ENCODE measurements at regions not wholly inside any gene's neighbourhood (a gene's known extent, or its start where the extent isn't known, plus 50 kb on each side); places are given as distances from the start of the nearest gene placed in this dataset.
A peak's percentile ranks its signal among the peaks of the same experiment; 100 is the strongest.

- Histone ChIP-seq H3K9me3 (ENCODE audit: low read length) (no peaks in the 10 kb centered on the region), H2AFZ (ENCODE audit: low read length) (no peak overlapping the region), H3K27ac (ENCODE audit: extremely low read length, insufficient read depth, low read length) (no peak overlapping the region), H4K20me1 (ENCODE audit: insufficient read depth, low read length) (no peaks in the 10 kb centered on the region), H3K4me1 (ENCODE audit: insufficient read depth, low read length) (no peaks in the 10 kb centered on the region), H3K9ac (ENCODE audit: insufficient read depth, low read depth, low read length) (no peak overlapping the region), H3K4me2 (ENCODE audit: low read depth, low read length) (no peak overlapping the region), H3K27me3 (ENCODE audit: control insufficient read depth in 1 of 2, insufficient read depth in 2 of 2, low read length in 2 of 2) (no peaks in the 10 kb centered on the region), H3K79me2 (ENCODE audit: insufficient read depth, low read length) (no peaks in the 10 kb centered on the region), H3K36me3 (replicated peaks in 1 of 2; ENCODE audit: control insufficient read depth in 1 of 2, insufficient read depth in 2 of 2, low read length in 2 of 2) (no peaks in the 10 kb centered on the region), H3K4me3 (replicated peaks in 1 of 3; ENCODE audit: insufficient read depth in 1 of 3, low read depth in 2 of 3, low read length in 3 of 3) (no peak overlapping the region)
- DNase-seq (ENCODE audit: low spot score) (no peak), FAIRE-seq (no peak), ATAC-seq (no peak)
- in situ Hi-C loops (cut with HindIII; ENCODE audit: extremely low pct_ligation_motif_present, low pct_unique_long_range_greater_than_20kb), result no loop called here
- TF ChIP-seq ZNF484 (CRISPR knock-in tag; IDR thresholded peaks at IDR 0.05; ENCODE audit: borderline replicate concordance, low read depth) (no peak), ZNF17 (CRISPR knock-in tag; IDR thresholded peaks at IDR 0.05) (no peak), MAFF (IDR thresholded peaks at IDR 0.05; ENCODE audit: low read depth, low read length) (peak; percentile 99), MAFK (conservative IDR thresholded peaks at IDR 0.05 in 1 of 2, IDR thresholded peaks at IDR 0.05 in 1 of 2; ENCODE audit: low read length in 2 of 2) (peak; percentile 99 to 100), RFX5 (IDR thresholded peaks at IDR 0.05; ENCODE audit: low read depth, low read length) (peak; percentile 37; the same call in 1 of the 2 replicates)
- WGBS (ENCODE audit: low lambda C conversion rate), result 1% methylated on average over 3 of the region's 3 CpGs
- intact Hi-C loops (cut with micrococcal nuclease; ENCODE audit: unreplicated experiment), result no loop called here
- ChIA-PET CTCF (ENCODE audit: low intra/inter-chr PET ratio, low total read pairs) (no interaction called here), POLR2A (no interaction called here)
- no TSS peak for BruUV-seq (replicated peaks)
These were observed 917.8 kb upstream of the SLC39A10 start for GRCh38 chr2:194739217-194739616.

GRCh38 chr2:194735837-194736542, 921.0 kb upstream of the SLC39A10 start:
- POLR2A ChIA-PET, result no interaction called here
- Histone ChIP-seq H3K9me3 (ENCODE audit: low read length) (no peaks in the 10 kb centered on the region), H2AFZ (ENCODE audit: low read length) (no peak overlapping the region), H4K20me1 (ENCODE audit: insufficient read depth, low read length) (no peaks in the 10 kb centered on the region), H3K27me3 (ENCODE audit: control insufficient read depth in 1 of 2, insufficient read depth in 2 of 2, low read length in 2 of 2) (no peaks in the 10 kb centered on the region), H3K4me1 (ENCODE audit: insufficient read depth, low read length) (no peaks in the 10 kb centered on the region), H3K27ac (ENCODE audit: extremely low read length, insufficient read depth, low read length) (no peak overlapping the region), H3K4me3 (replicated peaks in 1 of 3; ENCODE audit: insufficient read depth in 1 of 3, low read depth in 2 of 3, low read length in 3 of 3) (no peak overlapping the region), H3K9ac (ENCODE audit: insufficient read depth, low read depth, low read length) (no peak overlapping the region), H3K4me2 (ENCODE audit: low read depth, low read length) (no peak overlapping the region), H3K79me2 (ENCODE audit: insufficient read depth, low read length) (no peaks in the 10 kb centered on the region), H3K36me3 (replicated peaks in 1 of 2; ENCODE audit: control insufficient read depth in 1 of 2, insufficient read depth in 2 of 2, low read length in 2 of 2) (no peaks in the 10 kb centered on the region)
- intact Hi-C loops (cut with micrococcal nuclease; ENCODE audit: unreplicated experiment) (no loop called here), in situ Hi-C loops (cut with HindIII; ENCODE audit: extremely low pct_ligation_motif_present, low pct_unique_long_range_greater_than_20kb) (no loop called here)
- ATAC-seq (no peak), FAIRE-seq (no peak), DNase-seq (ENCODE audit: low spot score) (no peak)
- TF ChIP-seq SAP130 (CRISPR knock-in tag; IDR thresholded peaks at IDR 0.05; ENCODE audit: low read depth) (no peak), SMARCC2 (IDR thresholded peaks at IDR 0.05) (no peak), SRY (CRISPR knock-in tag; IDR thresholded peaks at IDR 0.05) (no peak), MATR3 (CRISPR knock-in tag; IDR thresholded peaks at IDR 0.05) (no peak), KLF11 (CRISPR knock-in tag; IDR thresholded peaks at IDR 0.05) (no peak), MBNL3 (CRISPR knock-in tag; conservative IDR thresholded peaks at IDR 0.05) (no peak), ZNF263 (CRISPR knock-in tag; IDR thresholded peaks at IDR 0.05) (no peak), ATF7 (IDR thresholded peaks at IDR 0.05) (no peak), ATF7 (CRISPR knock-in tag; IDR thresholded peaks at IDR 0.05) (no peak), MAFG (CRISPR knock-in tag; IDR thresholded peaks at IDR 0.05) (no peak), KDM2A (CRISPR knock-in tag; IDR thresholded peaks at IDR 0.05; ENCODE audit: borderline replicate concordance, low read depth) (no peak), ZNF563 (CRISPR knock-in tag; IDR thresholded peaks at IDR 0.05) (no peak)
- CTCF ChIA-PET (ENCODE audit: low intra/inter-chr PET ratio, low total read pairs), result no interaction called here
- no TSS peak for BruUV-seq (replicated peaks)
- 1% methylated on average over 2 of the region's 2 CpGs for WGBS (ENCODE audit: low lambda C conversion rate)
